ENCODE measurements at regions not wholly inside any gene's neighbourhood (a gene's known extent, or its start where the extent isn't known, plus 50 kb on each side); places are given as distances from the start of the nearest gene placed in this dataset.
"Not testable (repeated sequence)": the region's sequence is repeated elsewhere in the genome, so short reads cannot be mapped to it uniquely, and the experiment has no call there.

DNA sequence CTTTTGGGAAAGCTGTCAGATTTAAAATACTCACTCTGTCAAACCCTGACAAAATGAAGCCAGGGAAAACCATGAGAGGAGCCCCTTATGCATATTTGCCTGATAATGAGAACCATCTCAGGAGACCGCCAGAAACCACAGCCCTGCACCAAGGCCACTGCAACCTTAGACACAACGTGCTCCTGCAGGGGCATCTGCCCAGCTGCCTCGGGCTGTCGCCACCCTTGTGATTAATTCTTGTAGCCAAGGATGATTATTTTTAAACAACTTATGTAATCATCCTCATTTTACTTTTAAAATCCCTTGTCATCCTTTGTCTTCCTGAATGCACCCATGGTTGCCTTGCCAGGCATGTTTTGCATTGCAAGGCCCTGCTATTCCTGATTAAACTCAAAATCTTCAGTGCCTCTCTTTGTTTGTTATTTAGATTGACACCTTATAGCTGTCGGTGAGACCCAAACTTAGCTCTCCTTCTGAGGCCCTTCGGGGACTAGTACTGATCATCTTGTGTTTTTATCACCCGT, 766.4 kb upstream of the TMEM132C start:
- TF ChIP-seq, protein P1, sequence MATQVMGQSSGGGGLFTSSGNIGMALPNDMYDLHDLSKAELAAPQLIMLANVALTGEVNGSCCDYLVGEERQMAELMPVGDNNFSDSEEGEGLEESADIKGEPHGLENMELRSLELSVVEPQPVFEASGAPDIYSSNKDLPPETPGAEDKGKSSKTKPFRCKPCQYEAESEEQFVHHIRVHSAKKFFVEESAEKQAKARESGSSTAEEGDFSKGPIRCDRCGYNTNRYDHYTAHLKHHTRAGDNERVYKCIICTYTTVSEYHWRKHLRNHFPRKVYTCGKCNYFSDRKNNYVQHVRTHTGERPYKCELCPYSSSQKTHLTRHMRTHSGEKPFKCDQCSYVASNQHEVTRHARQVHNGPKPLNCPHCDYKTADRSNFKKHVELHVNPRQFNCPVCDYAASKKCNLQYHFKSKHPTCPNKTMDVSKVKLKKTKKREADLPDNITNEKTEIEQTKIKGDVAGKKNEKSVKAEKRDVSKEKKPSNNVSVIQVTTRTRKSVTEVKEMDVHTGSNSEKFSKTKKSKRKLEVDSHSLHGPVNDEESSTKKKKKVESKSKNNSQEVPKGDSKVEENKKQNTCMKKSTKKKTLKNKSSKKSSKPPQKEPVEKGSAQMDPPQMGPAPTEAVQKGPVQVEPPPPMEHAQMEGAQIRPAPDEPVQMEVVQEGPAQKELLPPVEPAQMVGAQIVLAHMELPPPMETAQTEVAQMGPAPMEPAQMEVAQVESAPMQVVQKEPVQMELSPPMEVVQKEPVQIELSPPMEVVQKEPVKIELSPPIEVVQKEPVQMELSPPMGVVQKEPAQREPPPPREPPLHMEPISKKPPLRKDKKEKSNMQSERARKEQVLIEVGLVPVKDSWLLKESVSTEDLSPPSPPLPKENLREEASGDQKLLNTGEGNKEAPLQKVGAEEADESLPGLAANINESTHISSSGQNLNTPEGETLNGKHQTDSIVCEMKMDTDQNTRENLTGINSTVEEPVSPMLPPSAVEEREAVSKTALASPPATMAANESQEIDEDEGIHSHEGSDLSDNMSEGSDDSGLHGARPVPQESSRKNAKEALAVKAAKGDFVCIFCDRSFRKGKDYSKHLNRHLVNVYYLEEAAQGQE (IDR thresholded peaks at IDR 0.05; ENCODE audit: insufficient replicate concordance, low read depth): no peak
- TF ChIP-seq POLR2AphosphoS5 (IDR thresholded peaks at IDR 0.05; ENCODE audit: low read depth): no peak
- no peak for TF ChIP-seq GABPA (IDR thresholded peaks at IDR 0.05; ENCODE audit: low read depth)
- TF ChIP-seq, protein P2, sequence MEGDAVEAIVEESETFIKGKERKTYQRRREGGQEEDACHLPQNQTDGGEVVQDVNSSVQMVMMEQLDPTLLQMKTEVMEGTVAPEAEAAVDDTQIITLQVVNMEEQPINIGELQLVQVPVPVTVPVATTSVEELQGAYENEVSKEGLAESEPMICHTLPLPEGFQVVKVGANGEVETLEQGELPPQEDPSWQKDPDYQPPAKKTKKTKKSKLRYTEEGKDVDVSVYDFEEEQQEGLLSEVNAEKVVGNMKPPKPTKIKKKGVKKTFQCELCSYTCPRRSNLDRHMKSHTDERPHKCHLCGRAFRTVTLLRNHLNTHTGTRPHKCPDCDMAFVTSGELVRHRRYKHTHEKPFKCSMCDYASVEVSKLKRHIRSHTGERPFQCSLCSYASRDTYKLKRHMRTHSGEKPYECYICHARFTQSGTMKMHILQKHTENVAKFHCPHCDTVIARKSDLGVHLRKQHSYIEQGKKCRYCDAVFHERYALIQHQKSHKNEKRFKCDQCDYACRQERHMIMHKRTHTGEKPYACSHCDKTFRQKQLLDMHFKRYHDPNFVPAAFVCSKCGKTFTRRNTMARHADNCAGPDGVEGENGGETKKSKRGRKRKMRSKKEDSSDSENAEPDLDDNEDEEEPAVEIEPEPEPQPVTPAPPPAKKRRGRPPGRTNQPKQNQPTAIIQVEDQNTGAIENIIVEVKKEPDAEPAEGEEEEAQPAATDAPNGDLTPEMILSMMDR (IDR thresholded peaks at IDR 0.05; ENCODE audit: insufficient read depth, low read length): no peak
- no peak for TF ChIP-seq SPI1 (IDR thresholded peaks at IDR 0.05; ENCODE audit: borderline replicate concordance, low read depth)
- no peak for DNase-seq (ENCODE audit: low read depth in 1 of 2, low spot score in 1 of 2)
- no peak overlapping the region for H3K27ac ChIP-seq (replicated peaks)
- no peaks in the 10 kb centered on the region for H3K27me3 ChIP-seq (ENCODE audit: insufficient read depth, poor library complexity, severe bottlenecking)
- H3K4me3 ChIP-seq (replicated peaks; ENCODE audit: insufficient read depth, low read length): no peak overlapping the region

DNA sequence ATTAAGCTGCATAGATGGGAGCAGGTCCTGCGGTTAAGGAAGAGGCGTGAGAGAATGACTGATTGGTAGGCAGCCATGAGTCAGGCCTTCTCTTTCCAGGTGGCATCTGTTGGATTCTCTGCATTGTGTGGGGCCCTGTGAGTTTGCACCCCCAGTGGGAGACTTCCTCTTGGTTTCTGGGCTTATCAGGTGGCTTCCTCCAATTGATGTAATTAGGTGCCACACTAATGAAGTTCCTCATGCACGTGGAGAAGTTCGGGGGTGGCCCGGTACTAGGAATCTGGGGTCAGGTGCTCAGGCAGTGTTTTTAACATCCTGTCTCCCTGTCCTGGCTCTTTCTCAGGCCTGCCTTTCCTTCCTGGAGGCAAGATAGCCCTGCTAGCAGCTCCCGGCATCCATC, 765.1 kb upstream of the TMEM132C start:
- TF ChIP-seq POLR2AphosphoS5 (IDR thresholded peaks at IDR 0.05; ENCODE audit: low read depth) (no peak), SPI1 (IDR thresholded peaks at IDR 0.05; ENCODE audit: borderline replicate concordance, low read depth) (no peak), GABPA (IDR thresholded peaks at IDR 0.05; ENCODE audit: low read depth) (no peak)
- TF ChIP-seq, protein P2 (IDR thresholded peaks at IDR 0.05; ENCODE audit: insufficient read depth, low read length): no peak
- TF ChIP-seq, protein P1 (IDR thresholded peaks at IDR 0.05; ENCODE audit: insufficient replicate concordance, low read depth): no peak
- no peaks in the 10 kb centered on the region for H3K27me3 ChIP-seq (ENCODE audit: insufficient read depth, poor library complexity, severe bottlenecking)
- H3K27ac ChIP-seq (replicated peaks): no peak overlapping the region
- no peak for DNase-seq (ENCODE audit: low read depth in 1 of 2, low spot score in 1 of 2)
- H3K4me3 ChIP-seq (replicated peaks; ENCODE audit: insufficient read depth, low read length): no peak overlapping the region

DNA sequence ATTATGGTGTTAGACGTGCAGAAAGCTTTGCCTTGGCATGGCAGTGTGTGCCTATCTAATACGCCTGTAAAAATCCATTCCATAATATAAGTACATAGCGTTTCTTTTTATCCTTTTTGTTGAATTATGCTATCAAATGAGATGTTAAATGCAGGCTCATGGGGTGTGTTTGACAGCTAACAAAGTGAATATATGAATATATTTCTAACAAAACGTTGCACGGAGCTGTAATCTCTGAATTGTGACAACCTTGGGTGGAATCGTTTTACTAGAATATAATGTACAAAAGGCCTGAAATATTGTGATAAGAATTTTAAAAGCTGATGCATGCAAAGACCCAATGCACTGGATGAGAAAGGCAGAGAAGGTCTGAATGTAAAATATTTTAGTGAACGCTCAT, 763.7 kb upstream of the TMEM132C start:
- TF ChIP-seq GABPA (IDR thresholded peaks at IDR 0.05; ENCODE audit: low read depth) (no peak), POLR2AphosphoS5 (IDR thresholded peaks at IDR 0.05; ENCODE audit: low read depth) (no peak), SPI1 (IDR thresholded peaks at IDR 0.05; ENCODE audit: borderline replicate concordance, low read depth) (no peak)
- TF ChIP-seq, protein P1 (IDR thresholded peaks at IDR 0.05; ENCODE audit: insufficient replicate concordance, low read depth): no peak
- TF ChIP-seq, protein P2 (IDR thresholded peaks at IDR 0.05; ENCODE audit: insufficient read depth, low read length): no peak
- Histone ChIP-seq H3K27ac (replicated peaks) (no peak overlapping the region), H3K27me3 (ENCODE audit: insufficient read depth, poor library complexity, severe bottlenecking) (no peaks in the 10 kb centered on the region), H3K4me3 (replicated peaks; ENCODE audit: insufficient read depth, low read length) (no peak overlapping the region)
- DNase-seq (ENCODE audit: low read depth in 1 of 2, low spot score in 1 of 2): no peak

GRCh38 chr12:127503996-127504395, 763.0 kb upstream of the TMEM132C start:
- not testable (repeated sequence) for H3K27ac ChIP-seq (replicated peaks); H3K4me3 ChIP-seq (replicated peaks; ENCODE audit: insufficient read depth, low read length); DNase-seq (ENCODE audit: low read depth in 1 of 2, low spot score in 1 of 2); H3K27me3 ChIP-seq (ENCODE audit: insufficient read depth, poor library complexity, severe bottlenecking)

Data from HL-60 (cell line).